Activated CD8-positive, alpha-beta T cell treated with anti-CD3 and anti-CD28 coated beads for 36 hours (primary cell): ENCODE measurements at regions not wholly inside any gene's neighbourhood (a gene's known extent, or its start where the extent isn't known, plus 50 kb on each side); places are given as distances from the start of the nearest gene placed in this dataset.

Experiments used
- ATAC-seq: fragments of 200-7000 bp; cut with Tn5 transposase; one replicate; pipeline ENCODE4 v1.10.0; 2021; ENCODE audit warnings: mild to moderate bottlenecking, moderate library complexity
- CTCF ChIA-PET: fragments of 350-600 bp; sonication (Branson Sonifier 250); formaldehyde crosslinking; loops from one replicate; lab custom pipeline; 2021; ENCODE audit warnings: antibody characterized with exemption; lab: Charles Lee
- POLR2A ChIA-PET: fragments of 350-600 bp; sonication (Branson Sonifier 250); formaldehyde crosslinking; loops from one replicate; lab custom pipeline; 2021; ENCODE audit warnings: antibody characterized with exemption; lab: Charles Lee
- DNase-seq: peaks from one replicate; pipeline ENCODE4 v3.0.0-alpha.2; 2020
- H3K27ac Mint-ChIP-seq: one replicate; pipeline ENCODE4 v1.8.0; 2021; ENCODE audit warnings: mild to moderate bottlenecking, mixed read lengths
- H3K27me3 Mint-ChIP-seq: one replicate; pipeline ENCODE4 v1.8.0; 2021; ENCODE audit warnings: mixed read lengths
- H3K36me3 Mint-ChIP-seq: one replicate; pipeline ENCODE4 v1.8.0; 2021; ENCODE audit warnings: low read depth, mixed read lengths
- H3K4me1 Mint-ChIP-seq: one replicate; pipeline ENCODE4 v1.8.0; 2021; ENCODE audit warnings: low read depth, mixed read lengths
- H3K4me3 Mint-ChIP-seq: one replicate; pipeline ENCODE4 v1.8.0; 2021; ENCODE audit warnings: mild to moderate bottlenecking, moderate library complexity, mixed read lengths
- H3K9me3 Mint-ChIP-seq: one replicate; pipeline ENCODE4 v1.8.0; 2021; ENCODE audit warnings: mixed read lengths
- intact Hi-C: fragments of 100-400 bp; cut with micrococcal nuclease; formaldehyde crosslinking; loops from one replicate; pipeline ENCODE4 v1.10.0; 2022
- TF ChIP-seq, protein P1 (sequence below): fragments of 200-600 bp; IDR thresholded peaks from one replicate; pipeline ENCODE4 v1.8.0; 2022; ENCODE audit warnings: antibody characterized with exemption, mild to moderate bottlenecking

DNA sequence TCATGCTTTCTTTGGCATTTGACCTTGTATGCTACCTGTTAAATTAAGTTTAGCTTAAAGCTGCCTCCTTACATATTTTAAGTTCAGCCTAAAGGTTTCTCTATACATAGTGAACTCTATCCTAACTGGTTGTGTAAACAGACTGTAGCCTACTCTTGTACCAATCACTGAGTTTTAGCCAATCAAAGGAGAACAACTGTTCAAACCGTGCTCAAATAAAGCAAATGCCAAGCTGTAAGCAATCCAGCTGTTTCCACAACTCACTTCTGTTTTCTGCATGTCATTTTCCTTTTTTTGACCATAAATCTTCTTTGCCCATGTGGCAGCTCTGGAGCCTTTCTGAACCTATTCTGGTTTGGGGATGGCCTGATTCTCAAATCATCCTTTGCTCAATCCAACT is 1603.8 kb upstream of the ACVR2A start:
- Mint-ChIP-seq H3K27me3 (no peaks in the 10 kb centered on the region), H3K4me1 (no peaks in the 10 kb centered on the region), H3K27ac (no peak overlapping the region), H3K36me3 (no peaks in the 10 kb centered on the region), H3K9me3 (no peaks in the 10 kb centered on the region), H3K4me3 (no peak overlapping the region)
- ChIA-PET POLR2A (no interaction called here), CTCF (no interaction called here)
- ATAC-seq (no peak), DNase-seq (no peak)
- TF ChIP-seq, protein P1, sequence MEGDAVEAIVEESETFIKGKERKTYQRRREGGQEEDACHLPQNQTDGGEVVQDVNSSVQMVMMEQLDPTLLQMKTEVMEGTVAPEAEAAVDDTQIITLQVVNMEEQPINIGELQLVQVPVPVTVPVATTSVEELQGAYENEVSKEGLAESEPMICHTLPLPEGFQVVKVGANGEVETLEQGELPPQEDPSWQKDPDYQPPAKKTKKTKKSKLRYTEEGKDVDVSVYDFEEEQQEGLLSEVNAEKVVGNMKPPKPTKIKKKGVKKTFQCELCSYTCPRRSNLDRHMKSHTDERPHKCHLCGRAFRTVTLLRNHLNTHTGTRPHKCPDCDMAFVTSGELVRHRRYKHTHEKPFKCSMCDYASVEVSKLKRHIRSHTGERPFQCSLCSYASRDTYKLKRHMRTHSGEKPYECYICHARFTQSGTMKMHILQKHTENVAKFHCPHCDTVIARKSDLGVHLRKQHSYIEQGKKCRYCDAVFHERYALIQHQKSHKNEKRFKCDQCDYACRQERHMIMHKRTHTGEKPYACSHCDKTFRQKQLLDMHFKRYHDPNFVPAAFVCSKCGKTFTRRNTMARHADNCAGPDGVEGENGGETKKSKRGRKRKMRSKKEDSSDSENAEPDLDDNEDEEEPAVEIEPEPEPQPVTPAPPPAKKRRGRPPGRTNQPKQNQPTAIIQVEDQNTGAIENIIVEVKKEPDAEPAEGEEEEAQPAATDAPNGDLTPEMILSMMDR: no peak
- intact Hi-C loops: no loop called here

DNA sequence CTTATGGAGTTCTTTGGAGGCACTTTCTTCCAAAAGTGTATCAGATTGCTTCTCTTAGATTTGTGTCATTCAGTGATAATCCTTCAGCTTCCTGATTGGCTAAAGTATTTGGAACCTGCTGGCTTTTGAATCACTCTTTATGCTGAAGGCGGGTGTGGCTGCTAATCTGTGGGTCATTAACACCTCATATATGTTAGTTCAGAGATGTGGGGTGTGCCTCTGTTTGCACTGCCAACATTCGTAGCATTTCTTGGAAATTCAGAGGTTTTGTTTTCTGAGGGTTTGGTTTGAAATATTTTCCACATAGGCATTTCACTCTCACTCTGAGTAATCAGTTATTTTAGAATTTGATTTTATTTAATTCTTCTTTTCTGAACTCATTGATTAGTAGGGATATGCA is 1604.4 kb upstream of the ACVR2A start:
- H3K4me3 Mint-ChIP-seq: no peak overlapping the region
- TF ChIP-seq, protein P1: no peak
- no peaks in the 10 kb centered on the region for H3K4me1 Mint-ChIP-seq
- intact Hi-C loops: no loop called here
- no peak for ATAC-seq
- H3K36me3 Mint-ChIP-seq: no peaks in the 10 kb centered on the region
- ChIA-PET CTCF (no interaction called here), POLR2A (no interaction called here)
- no peaks in the 10 kb centered on the region for H3K9me3 Mint-ChIP-seq
- H3K27me3 Mint-ChIP-seq: no peaks in the 10 kb centered on the region
- H3K27ac Mint-ChIP-seq: no peak overlapping the region
- no peak for DNase-seq

DNA sequence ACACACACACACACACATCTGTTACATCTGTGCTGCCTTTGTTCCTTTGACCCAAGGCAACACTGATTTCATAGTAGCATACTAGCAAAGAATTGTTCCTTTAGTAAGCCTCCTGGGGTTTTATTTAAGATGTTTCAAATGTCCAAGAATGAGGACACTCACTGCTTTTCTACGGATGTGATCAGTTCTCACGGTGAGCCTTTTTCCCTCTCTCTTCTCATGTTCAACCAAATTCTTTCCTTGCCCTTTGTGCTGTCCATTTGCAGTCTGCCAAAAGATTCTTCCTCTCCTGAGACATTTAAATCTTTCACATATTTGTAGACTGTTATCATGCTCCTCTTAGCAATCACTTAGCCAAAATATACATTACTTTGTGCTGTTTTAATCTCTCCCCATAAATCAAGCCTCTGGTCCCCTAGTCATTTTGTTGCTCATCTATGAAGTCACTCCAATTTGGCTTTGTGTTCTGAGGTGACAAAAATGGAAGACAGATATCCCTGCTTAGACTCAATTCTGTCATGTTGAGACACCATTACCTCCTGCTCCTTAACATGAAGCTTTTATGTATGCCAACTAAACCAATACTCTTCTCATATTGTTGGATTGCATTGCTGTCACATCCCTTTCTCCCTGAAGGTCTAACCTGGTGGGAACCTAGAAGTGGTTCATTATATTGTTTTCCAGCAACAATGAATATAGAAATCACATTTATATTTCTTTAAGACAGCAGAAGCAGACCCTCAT is 1605.3 kb upstream of the ACVR2A start:
- DNase-seq (no peak), ATAC-seq (no peak)
- intact Hi-C loops: no loop called here
- ChIA-PET CTCF (no interaction called here), POLR2A (no interaction called here)
- TF ChIP-seq, protein P1: no peak
- no peaks in the 10 kb centered on the region for H3K4me1 Mint-ChIP-seq
- no peaks in the 10 kb centered on the region for H3K9me3 Mint-ChIP-seq
- no peaks in the 10 kb centered on the region for H3K27me3 Mint-ChIP-seq
- no peaks in the 10 kb centered on the region for H3K36me3 Mint-ChIP-seq
- no peak overlapping the region for H3K4me3 Mint-ChIP-seq
- no peak overlapping the region for H3K27ac Mint-ChIP-seq

DNA sequence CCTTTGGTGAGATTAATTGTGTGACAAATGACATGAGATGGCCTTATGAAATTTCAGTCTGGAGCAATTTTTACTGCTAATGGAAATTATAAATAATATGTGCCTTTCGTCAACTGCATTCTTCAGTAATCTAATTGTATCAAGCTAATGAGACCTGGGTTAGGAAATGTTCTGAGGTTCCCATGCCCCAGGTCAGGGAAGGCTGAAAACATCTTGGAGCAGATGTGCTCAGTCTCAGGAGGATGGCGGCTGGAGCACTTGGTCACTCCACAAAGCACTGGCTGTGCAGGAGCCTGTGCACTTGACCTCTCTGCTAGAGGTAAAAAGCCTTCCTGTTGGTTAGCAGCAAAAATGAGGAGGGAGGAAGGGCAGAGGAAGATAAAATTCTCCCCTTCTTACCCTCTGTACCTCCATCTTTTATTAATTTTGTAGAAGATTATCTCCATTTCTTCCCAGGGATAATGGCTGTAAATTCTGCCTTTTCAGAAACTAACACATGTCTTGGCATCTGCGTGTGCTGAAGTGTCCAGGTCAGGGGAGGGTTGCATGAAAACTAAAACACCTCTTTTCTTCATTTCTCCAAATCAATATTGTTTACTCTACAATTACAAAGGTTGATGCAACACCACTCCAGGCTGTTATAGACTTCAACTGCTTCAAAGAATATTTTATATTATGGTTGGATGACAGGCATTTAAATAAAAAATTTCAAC is 1606.4 kb upstream of the ACVR2A start:
- ATAC-seq (no peak), DNase-seq (no peak)
- Mint-ChIP-seq H3K9me3 (no peaks in the 10 kb centered on the region), H3K27me3 (no peaks in the 10 kb centered on the region), H3K27ac (no peak overlapping the region), H3K4me1 (no peaks in the 10 kb centered on the region), H3K36me3 (no peaks in the 10 kb centered on the region), H3K4me3 (no peak overlapping the region)
- intact Hi-C loops: no loop called here
- CTCF ChIA-PET: interaction anchor here (0.6 kb wide), 1 partner anchor 98 kb away, joined by 3 read pairs; no protein-coding TSS in a partner anchor
- TF ChIP-seq, protein P1: no peak
- POLR2A ChIA-PET: no interaction called here

DNA sequence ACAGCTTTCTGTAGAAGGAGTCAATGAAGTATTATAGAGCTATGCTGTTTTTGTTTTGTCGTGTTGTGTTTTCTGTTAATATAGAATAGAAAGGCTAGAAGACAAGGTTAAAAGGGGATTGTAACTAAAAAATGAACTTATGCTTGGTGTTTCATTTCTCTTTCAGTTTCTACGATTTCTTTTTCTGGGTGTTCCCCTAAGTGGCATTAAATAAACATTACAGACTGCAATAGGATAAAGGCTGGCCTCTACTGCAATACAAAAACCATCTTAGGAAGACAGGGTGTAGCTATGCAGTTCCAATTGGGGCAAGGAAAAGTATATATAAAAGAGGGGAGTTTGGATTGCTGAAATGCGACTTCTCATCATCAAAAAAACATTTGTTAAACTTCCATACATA is 1609.7 kb upstream of the ACVR2A start:
- Mint-ChIP-seq H3K4me3 (no peak overlapping the region), H3K36me3 (no peaks in the 10 kb centered on the region), H3K27ac (no peak overlapping the region), H3K4me1 (no peaks in the 10 kb centered on the region), H3K9me3 (no peaks in the 10 kb centered on the region), H3K27me3 (no peaks in the 10 kb centered on the region)
- TF ChIP-seq, protein P1: no peak
- CTCF ChIA-PET: no interaction called here
- no peak for ATAC-seq
- POLR2A ChIA-PET: no interaction called here
- DNase-seq: no peak
- intact Hi-C loops: no loop called here
